ENCODE measurements at regions not wholly inside any gene's neighbourhood (a gene's known extent, or its start where the extent isn't known, plus 50 kb on each side); places are given as distances from the start of the nearest gene placed in this dataset.

- TF ChIP-seq EZH2 (IDR thresholded peaks at IDR 0.05) (no peak), POLR2AphosphoS5 (IDR thresholded peaks at IDR 0.05; ENCODE audit: borderline replicate concordance, low read depth, low read length) (no peak), FOXP2 (optimal IDR thresholded peaks at IDR 0.05; ENCODE audit: control extremely low read depth, extremely low read length, insufficient read depth) (no peak)
These were observed 213.4 kb upstream of the PTBP2 start for GRCh38 chr1:96508233-96508632.

Measured in SK-N-MC (cell line).